AG20443 (cell line): ENCODE measurements at regions not wholly inside any gene's neighbourhood (a gene's known extent, or its start where the extent isn't known, plus 50 kb on each side); places are given as distances from the start of the nearest gene placed in this dataset.

Source experiments
- DNase-seq: peaks from one replicate; pipeline ENCODE4 v3.0.0; 2012; ENCODE audit warnings: low spot score, mixed read lengths

- no peak for DNase-seq
These were observed 275.1 kb downstream of the BRINP1 start for GRCh38 chr9:119094086-119094485.

DNA sequence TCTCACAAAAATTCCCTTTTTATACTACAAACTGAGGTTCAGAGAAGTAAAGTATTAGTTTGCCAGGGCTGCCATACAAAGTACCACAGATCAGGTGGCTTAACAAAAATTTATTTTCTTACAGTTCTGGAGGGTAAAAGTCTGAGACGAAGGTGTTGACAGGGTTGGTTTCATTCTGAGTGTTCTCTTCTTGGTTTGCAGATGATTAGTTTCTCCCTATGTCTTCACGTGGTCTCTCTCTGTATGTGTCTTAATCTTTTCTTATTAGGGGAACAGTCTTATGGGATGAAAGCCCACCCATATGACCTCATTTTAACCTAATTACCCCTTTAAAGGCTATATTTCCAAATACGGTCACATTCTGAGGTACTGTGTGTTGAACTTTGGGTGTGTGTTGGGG lies 274.2 kb downstream of the BRINP1 start:
- no peak for DNase-seq

DNA sequence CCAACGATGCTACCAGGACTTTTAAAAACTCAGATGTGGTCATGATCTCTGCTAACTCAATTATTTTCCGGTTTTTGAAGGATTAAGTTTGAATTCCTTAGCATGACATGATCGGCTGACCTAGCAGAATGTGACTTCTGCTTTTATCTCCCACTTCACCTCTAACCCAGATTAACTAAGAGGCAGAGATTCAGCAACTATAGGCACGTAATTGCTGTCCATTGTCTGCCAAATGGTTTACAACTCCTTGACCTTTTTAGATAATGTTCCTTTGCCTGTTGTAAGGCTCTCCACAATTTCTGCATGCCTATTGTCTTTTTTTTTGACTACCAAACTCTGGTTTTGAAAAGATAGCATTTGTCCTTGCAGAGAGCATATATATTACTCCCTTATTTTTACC lies 268.2 kb downstream of the BRINP1 start:
- DNase-seq, result no peak

GRCh38 chr9:119114681-119115080 lies 254.6 kb downstream of the BRINP1 start:
- DNase-seq, result no peak
